ENCODE measurements at regions not wholly inside any gene's neighbourhood (a gene's known extent, or its start where the extent isn't known, plus 50 kb on each side); places are given as distances from the start of the nearest gene placed in this dataset.

GRCh38 chr4:129738175-129738574, 642.2 kb downstream of the C4orf33 start:
- no peak for DNase-seq

- DNase-seq: no peak
These were observed 651.8 kb downstream of the C4orf33 start for GRCh38 chr4:129747756-129748155.

DNA sequence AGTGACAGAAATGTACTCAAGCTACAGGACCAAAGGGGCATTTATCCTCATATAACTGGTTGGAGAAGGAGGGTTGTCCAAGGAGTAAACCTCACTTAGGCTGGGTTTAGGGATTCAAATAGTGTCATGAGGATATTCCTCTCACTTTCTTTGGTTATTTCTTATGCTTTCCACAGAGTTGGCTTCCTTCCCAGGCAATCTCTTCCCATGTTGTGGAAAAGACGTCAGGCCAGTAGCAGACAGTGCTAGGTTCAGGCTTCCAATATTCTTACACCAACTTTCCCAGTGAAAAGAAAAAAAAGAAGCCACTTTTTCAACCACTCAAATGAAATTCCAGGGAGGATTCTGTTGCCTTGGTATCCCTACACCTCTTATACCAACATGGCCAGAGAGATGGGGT, 653.0 kb downstream of the C4orf33 start:
- no peak for DNase-seq

DNA sequence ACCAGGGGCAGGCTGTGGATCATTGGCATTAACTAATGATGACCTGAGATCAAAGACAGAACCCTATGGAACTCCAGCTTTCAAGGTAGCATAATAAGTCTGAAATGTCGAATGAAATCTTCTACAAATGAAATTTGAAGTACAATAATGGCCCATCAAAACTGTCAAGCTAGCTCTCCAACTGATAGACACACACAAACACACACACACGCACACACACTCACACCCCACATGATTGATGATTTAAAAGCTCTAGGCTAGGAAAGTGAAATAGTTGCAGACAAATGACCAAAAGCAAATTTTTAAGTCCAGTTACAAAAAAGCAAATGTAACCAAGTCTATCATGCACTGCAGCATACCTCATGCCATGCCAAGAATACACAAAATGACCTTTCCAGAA, 655.7 kb downstream of the C4orf33 start:
- DNase-seq: no peak

GRCh38 chr4:129783596-129783995, 687.6 kb downstream of the C4orf33 start:
- DNase-seq: no peak

DNA sequence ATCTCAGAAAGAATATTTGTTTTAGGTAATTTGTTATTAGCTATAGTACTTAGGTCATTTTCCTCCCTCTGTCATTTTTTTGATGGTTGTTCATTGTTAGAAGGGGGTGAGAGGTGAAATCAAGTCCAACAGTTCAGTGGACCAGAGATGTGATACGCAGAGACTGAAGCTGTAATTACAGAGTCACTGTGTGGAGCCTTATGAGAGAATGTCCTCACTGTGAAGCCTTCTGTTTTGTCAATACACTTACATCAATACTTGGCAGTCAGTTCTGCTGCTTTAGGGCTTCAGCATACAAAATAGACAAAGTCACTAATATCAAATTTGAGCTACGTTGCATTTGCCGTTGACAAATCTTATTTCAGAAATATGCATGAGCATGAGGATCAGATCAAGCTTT, 692.5 kb downstream of the C4orf33 start:
- no peak for DNase-seq

GRCh38 chr4:129804461-129804981, 708.6 kb downstream of the C4orf33 start:
- DNase-seq: peak; percentile 48

- peak; percentile 41 for DNase-seq
These were observed 711.0 kb downstream of the C4orf33 start for GRCh38 chr4:129806986-129807385.

- no peak for DNase-seq
These were observed 712.3 kb downstream of the C4orf33 start for GRCh38 chr4:129808242-129808641.

DNA sequence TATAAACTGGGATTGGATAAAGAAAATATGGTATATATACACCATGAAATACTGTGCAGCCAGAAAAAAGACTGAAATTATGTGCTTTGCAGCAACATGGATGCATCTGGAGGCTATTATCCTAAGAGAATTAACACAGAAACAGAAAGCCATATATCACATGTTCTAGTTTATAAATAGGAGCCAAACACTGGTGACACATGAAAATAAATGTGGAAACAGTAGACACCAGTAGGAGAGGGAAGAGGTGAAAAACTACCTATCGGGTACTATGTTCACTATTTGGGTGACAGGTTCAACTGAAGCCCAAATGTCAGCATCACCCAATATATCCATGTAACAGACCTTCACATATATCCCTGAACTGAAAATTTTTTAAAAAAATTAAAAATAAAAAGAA, 725.1 kb downstream of the C4orf33 start:
- DNase-seq: no peak

DNA sequence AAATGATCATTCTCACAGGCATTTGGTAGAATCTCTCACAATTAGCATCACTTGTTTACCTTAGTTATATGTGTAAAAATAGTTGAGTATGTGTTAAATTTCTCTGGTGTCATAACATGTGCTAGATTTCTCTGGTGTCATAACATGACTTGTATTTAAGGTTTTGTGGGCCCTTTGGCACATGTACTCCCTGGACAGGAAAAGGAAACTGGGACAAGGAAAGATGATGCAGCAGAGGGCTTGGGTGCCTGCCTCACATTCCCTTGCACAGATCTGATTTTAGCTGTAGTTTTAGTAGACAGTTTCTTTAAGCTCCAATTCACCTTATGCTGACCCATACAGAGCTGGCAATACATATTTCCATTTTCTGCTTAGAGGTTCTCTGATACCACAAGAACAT, 726.0 kb downstream of the C4orf33 start:
- DNase-seq: no peak

DNA sequence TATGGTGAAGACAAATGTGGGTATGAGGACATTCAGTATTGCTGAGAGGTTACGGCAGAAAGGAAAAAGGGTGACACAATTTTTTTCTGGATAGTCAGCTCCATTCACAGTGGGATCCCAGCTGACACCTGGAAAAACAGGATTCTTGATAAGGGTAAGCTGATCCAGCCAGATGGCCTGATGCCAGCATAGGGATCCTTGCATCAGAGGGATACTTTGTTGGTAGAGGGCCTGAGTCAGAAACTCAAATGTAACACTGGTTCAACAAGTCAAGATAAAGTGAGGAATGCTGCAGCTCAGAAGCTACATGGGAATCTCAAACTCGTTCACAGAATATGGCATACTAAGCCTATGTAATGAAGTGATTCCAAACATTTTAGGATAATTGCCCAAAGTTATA, 726.7 kb downstream of the C4orf33 start:
- no peak for DNase-seq

GRCh38 chr4:129823105-129823504, 727.2 kb downstream of the C4orf33 start:
- no peak for DNase-seq

DNA sequence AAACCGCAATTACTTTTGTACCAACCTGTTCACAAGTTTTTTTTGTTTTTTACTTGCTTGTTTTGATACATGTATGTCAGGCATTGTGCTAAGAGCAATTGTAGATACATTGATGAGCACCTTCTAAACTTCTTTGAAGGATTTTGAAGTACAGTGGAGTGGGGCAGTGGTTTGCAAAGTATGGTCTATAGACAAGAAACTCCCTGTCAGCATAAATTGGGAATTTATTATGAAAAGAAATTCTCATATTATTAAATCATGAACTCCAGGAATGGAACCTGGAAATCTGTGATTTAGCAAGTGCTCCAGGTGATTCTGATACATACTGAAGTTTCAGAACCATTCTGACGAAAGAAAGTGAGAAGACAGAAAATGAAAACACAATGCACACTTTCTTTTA, 733.4 kb downstream of the C4orf33 start:
- DNase-seq: no peak

DNA sequence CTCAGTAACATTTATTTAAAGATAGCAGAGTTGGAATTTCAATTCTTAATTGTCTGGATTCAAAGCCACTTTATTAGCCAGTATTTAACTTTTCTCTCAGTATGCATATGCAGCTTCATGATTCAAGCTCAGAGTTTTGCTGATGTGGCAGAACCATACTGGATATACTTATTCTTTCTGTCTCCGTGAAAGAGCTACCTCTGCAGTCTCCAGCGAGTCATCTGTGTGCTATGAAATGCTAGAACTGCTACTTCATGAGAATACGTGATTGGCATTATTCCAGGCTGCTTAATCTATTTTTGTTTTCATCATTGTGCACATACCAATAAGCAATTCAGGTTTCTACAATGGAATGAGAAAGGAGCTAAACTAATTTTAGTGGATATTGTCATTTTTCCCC, 743.7 kb downstream of the C4orf33 start:
- DNase-seq: no peak

GRCh38 chr4:129842096-129842495, 746.1 kb downstream of the C4orf33 start:
- no peak for DNase-seq

GRCh38 chr4:129852434-129852833, 756.5 kb downstream of the C4orf33 start:
- no peak for DNase-seq

DNA sequence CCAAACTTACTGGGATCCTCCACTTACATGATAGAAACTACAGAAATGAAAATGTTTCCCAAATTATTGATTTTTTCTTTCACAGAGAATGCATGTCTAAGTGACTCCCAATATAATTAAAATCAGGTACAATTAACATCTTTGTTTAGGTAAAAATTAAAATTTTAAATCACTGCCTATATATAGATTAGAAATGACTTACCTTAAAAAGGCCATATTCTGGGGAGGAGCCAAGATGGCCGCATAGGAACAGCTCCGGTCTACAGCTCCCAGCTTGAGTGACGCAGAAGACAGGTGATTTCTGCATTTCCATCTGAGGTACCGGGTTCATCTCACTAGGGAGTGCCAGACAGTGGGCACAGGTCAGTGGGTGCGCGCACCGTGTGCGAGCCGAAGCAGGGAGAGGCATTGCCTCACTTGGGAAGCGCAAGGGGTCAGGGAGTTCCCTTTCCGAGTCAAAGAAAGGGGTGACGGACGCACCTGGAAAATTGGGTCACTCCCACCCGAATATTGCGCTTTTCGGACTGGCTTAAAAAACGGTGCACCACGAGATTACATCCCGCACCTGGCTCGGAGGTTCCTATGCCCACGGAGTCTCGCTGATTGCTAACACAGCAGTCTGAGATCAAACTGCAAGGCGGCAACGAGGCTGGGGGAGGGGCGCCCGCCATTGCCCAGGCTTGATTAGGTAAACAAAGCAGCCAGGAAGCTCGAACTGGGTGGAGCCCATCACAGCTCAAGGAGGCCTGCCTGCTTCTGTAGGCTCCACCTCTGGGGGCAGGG, 757.9 kb downstream of the C4orf33 start:
- peak; percentile 4 for DNase-seq

DNA sequence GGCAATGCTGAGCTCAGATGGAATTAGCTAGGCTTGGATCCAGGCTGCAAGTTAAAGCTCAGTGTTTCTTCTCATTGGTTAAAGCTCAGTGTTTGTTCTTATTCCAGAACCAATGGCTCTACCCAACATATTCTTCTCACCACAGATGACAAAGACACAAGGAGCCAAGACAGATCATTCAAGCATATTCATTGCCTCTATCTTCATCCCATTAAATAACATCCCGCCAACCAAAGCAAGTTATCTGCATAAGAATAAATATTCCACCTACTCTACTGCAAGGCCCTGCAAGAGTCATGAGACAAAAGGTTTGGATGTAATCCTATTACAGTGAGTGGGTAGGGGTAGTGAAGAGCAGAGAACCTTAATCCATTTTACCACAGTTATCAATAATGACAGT, 766.5 kb downstream of the C4orf33 start:
- no peak for DNase-seq

DNA sequence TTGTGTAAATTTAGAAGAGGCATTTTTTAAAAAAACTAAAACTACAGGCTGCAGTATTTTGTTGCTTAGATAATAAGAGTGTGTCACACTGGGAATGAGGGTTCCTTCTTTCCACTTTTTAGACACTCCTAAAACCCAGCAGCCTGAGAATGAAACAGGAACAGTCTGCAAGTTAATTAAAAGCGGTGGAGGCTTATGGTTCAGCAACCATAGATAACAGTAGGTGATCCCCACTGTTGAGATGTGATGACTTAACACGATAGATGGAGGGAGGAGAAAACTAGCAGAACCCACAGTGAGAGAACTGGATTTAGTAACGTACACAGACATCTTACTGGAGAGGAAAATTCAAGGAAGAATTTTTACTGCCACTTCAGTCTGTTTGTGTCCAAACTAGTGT, 767.3 kb downstream of the C4orf33 start:
- no peak for DNase-seq

DNA sequence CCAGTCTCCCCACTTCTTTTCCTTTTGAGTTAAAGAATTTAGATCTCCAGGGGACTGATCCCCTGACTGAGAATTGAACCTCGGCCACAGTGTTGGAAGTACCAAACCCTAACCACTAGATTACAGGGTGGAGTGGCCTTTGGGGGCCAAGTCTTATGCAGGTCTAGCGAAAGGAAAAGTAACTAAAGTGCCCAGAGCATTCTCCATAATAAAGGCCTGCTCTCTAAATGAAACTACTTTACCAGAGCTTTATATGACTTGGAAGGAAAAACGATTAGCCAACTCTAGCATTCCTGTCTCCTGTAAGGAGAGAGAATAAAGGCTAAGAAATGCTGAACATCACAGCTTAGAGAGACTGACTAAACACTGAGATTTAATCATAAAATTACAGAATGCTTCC, 788.0 kb downstream of the C4orf33 start:
- DNase-seq: no peak

DNA sequence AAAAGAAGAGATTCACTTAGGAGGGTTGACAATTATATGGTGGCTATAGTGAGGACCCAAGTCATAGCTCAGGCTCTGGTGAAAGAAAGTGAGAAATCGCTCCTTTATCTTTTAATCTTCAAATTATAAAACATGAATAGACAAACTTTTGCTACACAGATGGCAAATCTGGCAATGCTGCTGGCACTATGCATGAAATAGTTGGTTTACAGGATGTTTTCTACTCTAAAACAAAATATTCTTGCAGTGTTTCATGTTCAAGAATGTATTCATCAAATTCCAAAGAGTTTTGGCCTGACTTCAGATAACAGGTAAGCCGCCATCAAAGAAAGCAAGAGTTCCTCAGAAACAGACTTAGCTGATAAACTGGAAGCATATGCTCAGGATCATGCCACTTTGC, 801.2 kb downstream of the C4orf33 start:
- DNase-seq: no peak

DNA sequence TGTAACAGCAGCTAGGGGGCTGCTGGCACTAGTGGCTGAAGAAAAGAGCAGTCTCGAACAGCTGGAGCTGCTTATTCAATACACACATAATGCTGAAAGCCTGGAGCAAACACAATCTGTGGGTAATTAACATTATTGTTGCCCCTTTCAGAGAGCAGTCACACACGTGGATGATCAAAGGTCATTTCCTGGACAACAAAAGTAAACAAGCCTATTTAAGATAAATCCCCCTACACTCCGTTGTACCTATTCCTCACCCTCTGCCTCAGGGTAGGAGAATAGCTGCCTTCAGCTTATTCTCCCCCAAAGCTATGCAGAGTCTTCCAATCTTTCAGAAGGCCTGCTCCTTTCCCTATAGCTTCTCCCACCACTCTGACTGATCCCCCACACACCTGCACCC, 803.9 kb downstream of the C4orf33 start:
- DNase-seq: no peak

DNA sequence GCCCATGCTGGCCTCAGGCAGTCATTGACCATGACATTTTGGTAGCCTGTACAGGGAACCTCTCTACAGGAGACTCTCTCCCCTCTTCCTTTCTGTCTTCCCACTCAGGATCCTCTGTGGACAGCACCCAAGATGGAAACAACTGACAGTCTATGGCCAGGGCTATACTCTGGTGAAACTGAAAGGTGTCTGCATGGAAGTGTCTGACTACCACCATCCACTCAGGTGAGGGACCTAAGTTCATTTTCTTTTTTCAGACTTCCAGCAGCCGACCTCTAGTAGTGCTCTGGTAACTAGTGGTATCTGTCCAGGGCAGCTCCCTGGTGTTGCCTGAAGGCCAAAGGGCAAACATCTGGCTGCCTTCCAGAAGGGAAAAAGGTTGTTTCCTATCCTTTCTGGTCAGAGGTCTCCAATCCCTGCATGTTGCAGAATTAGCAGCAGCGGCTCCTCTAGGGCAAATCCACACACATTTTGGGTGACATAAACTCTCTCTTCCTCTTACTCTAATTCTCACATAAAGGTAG, 804.5 kb downstream of the C4orf33 start:
- DNase-seq: no peak

GRCh38 chr4:129901205-129901604, 805.3 kb downstream of the C4orf33 start:
- DNase-seq: no peak

All from NCI-H526 treated with DMSO at 0.1 percent for 48 hours (cell line).